GM19397 (cell line): ENCODE measurements at regions not wholly inside any gene's neighbourhood (a gene's known extent, or its start where the extent isn't known, plus 50 kb on each side); places are given as distances from the start of the nearest gene placed in this dataset.

Experiments used
- ATAC-seq: cut with Tn5 transposase; IDR thresholded peaks from one replicate; pipeline ENCODE4 v1.9.1; 2021; ENCODE audit warnings: mild to moderate bottlenecking, moderate library complexity; ENCODE audit not compliant: unreplicated experiment

DNA sequence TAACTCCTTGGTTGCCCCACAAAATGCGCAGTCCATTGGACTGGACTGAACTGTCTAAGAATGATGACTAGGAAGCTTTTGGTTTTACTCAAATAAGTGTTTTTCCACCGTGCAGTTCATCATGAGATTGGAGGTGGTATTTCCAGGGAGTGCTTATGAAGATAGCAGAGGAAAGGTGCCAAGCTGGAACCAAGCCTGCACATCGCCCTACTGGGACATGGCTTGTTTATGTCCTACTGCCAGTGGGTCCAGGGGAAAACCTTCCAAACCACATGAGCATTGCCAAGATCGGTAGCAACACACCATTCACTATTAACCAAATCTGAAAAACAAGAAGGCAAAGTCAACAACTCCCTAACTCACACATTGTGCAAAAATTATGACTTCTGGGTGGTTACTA, 54.7 kb upstream of the DSCAM start:
- ATAC-seq = no peak

DNA sequence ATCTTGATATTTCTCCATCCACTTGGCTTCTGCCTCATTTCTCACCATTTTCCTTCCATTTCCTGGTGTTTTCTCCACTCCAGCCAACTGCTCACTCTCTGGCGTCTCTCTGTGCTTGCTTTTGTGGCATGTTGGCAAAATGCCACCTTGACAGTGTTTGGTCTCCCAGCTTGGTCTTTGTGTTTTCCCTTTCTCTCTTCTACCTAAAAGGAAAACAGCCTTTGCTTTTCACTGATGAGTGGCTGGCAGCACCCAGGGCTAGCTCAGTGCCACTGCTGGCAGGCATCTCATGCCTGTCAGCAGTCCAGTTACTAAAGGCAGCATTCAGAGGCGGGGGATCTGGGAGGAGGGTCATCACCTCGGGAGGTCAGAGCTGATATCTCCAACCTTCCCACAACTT, 55.3 kb upstream of the DSCAM start:
- no peak for ATAC-seq

DNA sequence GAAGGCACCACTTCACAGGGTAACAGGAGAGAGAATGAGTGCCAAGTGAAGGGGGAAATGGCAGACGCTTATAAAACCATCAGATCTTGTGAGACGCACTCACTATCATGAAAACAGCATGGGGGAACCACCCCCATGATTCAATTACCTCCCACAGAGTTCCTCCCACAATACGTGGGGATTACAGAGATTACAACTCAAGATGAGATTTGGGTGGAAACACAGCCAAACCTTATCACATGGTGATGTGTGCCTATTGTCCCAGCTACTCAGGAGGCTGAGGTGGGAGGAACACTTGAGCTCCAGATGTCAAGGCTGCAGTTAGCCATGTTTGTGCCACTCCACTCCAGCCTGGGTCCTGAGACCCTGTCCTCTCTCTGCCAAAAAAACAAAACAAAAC, 56.0 kb upstream of the DSCAM start:
- no peak for ATAC-seq

DNA sequence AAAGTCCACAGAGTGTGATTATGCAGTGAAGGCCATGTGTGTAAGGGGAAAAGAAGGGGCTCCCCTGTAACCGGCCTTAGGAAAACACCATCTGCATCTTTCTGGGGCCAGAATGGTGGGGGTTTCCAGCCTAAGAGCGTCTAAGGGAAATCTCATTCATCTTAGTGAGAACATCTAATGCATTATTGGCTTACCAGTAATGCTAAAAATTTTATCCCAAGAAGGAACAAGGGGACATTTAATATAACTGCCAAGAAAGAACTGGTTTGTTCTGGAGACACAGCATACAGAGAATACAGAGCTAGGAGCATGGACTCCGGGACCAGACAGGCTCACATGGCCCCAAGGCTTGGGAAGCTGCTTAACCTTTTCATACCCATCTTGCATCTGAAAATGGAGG, 58.3 kb upstream of the DSCAM start:
- ATAC-seq = no peak

DNA sequence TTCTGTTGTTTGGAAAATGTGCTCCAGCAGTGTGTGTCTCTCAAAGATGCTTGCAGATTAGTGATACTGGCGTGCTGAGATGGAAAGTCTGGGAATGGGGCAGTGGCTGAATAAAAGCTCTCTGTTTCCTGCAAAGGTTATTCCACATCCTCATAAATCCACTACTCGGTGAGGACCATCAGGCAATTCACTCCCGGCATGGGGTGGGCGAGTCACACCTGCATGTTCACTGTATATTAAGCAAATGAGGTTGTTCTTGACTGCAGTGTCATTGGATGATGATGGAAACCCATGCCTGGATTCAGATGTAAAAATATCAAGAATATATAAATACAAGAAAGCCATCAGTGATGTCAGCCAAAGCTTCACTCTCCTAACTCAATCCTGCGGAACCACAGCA, 65.4 kb upstream of the DSCAM start:
- no peak for ATAC-seq

DNA sequence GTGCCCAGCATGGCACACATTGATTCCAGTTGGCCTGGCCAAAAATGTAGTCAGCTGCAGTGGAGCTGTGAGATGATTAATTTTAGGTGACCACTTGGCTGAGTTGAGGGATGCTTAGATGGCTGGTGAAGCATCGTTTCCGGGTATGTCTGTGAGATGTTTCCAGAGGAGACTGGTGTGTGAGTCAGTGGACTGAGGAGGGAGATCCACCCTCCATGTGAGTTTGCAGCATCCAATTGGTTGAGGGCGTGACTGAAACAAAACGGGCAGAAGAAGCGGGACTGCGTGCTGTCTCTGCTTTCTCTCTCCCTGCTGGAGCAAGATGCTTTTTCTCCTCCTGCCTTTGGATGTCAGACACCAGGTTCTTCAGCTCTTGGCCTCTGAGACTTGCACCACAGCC, 68.2 kb upstream of the DSCAM start:
- no peak for ATAC-seq

DNA sequence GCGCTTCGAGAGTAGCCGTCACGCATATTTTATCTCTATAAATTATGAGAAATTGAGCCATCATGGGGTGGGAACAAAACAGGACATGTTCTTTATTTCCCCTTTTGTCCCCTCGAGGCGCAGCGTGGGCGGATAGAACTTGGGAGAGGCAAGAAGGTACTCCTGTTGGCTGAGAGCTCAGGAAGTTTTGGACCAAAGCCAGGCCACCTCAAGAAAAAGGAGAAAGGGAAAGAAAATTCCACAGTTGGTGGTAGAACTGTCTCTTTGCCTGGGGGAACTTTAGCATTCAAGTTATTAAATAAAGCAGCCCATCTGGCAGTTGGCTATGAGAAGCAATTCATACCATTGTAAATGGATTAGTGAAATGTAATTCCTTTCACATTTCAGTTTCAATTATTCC, 76.4 kb upstream of the DSCAM start:
- ATAC-seq = no peak

DNA sequence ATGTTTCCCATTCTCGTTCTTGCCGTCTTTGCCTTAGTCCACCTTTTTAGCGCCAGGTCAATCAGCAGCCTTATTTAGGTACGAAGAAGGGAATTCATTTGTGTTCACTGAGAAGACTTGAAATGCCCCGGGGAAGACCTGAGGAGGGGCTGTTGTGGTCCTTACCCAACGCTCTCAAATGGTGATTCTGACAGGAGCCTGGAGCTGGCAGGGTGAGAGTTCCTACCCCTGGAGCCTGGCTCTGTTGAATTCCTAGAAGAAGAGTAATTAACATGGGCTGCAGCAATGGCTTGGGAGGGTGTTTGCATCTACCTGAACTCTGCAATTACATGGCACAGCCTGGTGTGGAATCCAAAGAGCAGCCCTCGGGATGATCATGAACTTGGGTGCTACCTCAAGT, 76.9 kb upstream of the DSCAM start:
- no peak for ATAC-seq

DNA sequence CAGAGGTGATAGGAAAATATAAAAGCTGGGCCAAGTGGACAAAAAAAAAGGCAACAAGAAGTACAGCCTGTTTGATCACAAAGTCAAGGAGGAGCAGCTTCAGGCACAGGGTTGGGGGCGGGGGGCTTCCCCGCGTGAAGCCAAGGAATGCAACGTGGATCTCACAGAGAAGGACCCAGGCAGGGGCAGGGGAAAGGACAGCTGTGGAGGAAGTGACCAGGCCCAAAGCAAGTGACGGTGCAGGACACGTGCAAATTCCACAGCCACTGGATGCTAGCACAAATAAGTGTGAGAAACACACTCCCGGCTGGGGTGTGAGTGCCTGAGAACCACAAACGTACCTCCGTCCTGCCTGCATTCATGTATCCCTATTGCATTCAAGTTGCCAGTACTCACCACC, 77.7 kb upstream of the DSCAM start:
- no peak for ATAC-seq

DNA sequence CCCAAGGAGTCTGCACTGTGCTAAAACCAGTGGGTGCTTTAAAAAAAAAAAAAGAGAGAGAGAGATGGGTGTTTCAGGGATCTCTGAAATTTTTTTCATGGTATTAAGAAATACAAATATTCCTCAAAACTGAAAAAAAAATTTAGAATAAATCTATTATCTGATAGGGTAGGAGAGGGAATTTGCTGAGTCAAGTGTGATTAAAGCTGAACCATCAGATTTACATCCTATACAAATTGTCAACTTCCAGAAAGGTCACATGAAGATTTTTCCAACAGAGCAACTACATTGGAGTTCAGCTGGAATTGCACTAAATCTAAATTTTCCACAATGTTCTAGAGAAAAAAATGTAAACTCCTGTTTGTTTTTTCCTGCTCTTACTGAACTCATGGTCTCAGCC, 79.3 kb upstream of the DSCAM start:
- no peak for ATAC-seq

DNA sequence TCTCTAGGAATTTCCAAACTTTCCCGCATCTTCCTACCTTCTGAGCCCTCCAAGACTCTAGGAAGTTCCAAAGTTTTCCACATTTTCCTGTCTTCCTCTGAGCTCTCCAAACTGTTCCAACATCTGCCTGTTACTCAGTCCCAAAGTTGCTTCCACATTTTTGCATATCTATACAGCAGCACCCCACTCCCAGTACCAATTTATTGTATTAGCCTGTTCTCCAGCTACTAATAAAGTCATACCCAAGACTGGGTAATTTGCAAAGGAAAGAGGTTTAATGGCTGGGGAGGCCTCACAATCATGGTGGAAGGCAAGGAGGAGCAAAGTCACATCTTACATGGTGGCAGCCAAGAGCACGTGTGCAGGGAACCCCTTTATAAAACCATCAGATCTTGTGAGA, 82.9 kb upstream of the DSCAM start:
- ATAC-seq = no peak

DNA sequence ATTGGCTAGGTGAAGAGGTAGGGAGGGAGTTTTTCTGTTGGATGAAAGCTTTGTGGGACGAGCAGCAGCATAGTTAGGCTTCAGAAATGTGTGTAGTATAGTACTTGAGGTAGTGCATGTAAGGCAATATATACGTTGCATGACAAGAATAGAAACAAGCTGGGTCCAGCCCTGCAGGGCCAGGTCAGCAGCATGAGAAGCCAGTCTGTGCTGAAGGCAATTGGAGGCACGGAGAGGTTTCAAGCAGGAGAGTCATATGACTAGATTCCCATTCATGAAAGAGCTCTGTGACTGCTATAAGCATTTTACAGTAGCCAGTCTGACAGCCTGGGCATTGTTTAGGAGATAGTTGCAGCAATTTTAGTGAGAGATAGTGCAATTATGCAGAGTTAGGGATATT, 84.2 kb upstream of the DSCAM start:
- ATAC-seq = no peak

DNA sequence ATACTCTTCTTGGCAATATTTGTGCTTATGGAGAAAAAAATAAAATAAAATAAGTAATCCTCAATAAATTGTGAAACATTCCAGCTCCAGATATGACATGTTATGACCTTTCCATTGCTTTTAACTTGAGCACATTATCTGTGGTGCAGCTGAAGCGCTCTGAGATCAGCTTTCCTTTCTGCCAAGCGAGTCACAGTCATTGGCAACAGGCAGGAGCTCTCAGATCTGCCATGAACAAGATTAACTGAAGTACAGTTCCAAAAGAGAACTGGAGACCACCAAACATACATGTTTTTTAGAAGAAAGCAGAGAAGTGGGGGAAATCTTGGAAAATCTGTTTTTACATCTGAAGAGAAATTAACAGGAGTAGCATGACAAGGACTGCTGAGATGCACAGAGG, 89.2 kb upstream of the DSCAM start:
- ATAC-seq = no peak

DNA sequence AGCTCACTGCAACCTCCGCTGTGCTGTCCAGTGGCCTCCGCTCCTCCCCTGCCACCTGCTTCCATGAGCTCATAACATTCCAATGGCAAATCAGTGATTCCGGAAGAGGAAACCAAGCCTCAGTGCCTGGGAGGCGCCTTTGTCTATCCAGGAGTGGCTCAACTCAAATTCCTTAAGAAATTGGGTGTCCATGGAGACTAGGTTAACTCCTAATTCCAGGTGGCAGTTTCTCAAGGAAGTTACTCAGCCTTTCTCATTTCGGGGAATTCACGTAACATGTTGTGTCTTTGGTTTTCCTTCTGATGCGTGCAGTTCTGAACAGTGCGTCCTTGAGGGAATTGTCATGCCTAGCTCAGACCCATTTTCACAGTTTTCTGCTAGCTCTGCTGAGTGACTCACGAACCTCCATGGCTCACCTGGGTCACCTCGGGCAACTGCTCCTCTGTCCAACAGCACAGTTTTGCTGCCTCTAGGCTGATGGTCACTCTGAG, 89.9 kb upstream of the DSCAM start:
- ATAC-seq = no peak

DNA sequence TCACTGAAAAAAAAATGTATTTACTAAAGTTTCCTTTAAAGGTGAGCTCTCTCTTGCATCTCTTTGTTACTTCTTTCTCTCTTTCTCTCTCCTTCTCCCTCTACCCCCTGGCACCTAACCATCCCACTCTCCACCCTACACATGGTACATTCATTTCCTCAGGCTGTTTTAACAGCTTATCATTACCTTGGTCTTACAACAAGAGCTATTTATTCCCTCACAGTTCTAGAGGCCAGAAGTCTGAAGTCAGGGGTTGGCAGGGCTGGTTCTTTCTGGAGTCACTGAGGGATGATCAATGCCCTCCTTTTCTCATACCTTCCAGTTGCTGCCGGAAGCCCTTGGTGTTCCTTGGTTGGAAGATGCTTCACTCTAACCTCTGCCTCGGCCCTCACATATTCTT, 91.1 kb upstream of the DSCAM start:
- no peak for ATAC-seq

DNA sequence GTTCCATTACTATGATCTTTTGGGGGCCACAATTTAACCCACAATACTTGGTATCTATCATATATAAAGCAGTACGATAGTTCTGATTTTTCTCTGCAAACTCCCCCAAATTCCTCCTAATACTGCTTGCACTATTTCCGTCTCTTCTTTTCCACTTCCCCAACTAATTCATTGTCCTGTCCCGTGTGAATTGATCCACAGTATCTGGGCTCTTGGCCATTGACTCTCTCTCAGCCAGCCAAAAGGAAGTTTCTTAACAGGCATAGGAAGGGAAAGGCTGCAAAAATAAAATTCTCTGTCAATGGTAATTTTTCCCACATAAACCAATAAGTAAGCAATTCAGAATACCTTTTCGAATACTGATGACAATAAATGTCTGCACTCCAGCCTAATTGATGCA, 91.7 kb upstream of the DSCAM start:
- no peak for ATAC-seq

DNA sequence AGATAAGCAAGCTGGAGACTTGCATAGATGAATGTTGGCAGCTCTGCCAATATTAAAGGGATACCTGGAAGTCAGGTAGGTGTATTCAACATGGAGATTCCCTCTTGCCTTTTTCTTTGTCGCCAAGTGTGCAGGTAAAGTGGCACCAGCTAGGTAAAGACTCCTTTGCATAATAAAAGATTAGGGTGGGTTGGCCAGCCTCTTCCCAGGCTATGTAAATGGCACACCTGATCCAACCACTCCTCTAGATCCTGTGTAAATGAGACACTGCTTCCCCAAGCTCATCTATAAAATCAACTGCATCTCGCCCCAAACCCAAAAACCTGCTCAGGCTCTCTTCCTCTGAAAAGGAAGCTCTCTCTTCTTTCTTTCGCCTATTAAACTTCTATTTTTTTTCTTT, 100.8 kb upstream of the DSCAM start:
- ATAC-seq = no peak

DNA sequence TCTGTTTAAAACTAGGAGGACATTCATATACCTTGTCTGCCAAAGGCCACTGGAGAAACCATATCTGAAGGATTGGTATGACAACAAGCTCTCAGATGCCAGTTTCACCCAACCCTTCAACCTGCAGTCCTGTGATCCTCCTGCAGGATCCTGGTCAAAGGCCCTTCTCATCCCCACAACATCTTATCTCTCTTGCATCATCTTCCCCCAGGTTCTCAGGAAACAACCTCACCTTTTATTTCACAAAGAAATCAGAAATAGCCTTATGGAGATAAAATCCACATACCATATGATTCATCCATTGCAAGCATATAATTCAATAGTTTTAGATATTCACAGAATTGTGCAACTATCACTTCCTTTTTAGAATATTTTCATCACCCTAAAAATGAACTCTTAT, 104.0 kb upstream of the DSCAM start:
- no peak for ATAC-seq

DNA sequence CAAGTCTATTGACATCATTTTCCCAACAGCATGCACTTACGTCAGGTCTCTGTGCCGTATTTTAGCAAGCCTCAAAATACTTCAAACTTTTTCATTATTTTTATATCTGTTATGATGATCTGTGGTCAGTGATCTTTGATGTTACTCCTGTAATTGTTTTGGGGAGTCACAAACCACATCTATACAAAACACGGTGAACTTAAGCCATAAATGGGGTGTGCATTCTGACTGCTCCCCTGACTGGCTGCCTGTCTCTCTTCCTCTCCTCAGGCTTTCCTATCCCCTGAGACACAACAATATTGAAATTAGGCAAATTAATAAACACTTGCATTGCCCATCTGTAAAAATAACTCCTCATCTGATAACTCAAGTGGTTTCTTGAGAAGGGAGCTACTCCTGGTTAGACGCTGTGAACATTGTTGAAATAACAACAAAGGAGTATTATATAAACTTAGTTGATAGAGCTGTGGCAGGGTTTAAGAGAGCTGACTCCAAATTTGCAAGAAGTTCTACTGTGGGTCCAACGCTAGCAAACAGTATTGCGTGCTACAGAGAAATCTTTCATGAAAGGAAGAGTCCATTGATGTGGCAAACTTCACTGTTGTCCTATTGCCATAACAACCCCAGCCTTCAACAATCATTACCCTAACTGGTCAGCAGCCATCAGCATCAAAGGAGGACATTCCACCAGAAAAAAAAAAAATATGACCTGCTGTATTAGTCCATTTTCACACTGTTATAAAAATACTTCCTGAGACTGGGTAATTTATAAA, 105.8 kb upstream of the DSCAM start:
- no peak for ATAC-seq

DNA sequence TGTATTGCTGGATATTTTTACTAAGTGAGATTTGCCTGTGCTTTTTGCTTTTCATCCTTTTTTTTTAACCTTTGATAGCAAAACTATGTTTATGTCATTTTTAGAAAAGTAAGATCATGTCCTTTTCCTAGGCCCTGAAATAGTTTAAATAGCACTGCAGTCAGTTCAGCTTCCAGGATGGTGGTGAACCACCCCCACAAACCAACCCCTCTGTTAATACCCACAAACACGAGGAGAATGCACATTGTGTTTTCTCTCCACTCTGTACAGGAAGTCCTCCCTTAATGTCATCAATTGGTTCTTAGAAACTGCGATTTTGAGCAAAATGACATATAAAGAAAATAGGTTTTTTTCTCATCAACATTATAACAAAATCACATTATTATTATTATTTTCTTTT, 117.7 kb upstream of the DSCAM start:
- ATAC-seq = no peak

DNA sequence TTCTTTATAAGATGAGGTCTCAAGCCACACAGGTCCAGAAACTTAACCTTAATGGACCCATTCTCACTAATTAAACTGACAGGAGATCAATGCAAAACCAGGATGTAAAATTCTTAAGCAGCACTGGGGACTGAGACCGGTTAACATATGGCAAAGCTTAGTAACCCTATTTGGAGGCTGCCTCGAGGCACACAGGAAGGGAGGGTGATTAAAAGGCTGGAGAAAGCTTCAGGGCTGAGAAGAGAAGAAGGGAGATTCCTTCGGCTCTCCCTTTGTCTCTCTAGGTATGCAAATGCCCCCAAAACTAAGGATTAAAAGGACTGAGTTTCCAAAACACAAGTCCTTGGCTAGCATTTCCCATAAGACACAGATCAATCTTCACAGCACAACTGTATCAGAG, 120.8 kb upstream of the DSCAM start:
- no peak for ATAC-seq

DNA sequence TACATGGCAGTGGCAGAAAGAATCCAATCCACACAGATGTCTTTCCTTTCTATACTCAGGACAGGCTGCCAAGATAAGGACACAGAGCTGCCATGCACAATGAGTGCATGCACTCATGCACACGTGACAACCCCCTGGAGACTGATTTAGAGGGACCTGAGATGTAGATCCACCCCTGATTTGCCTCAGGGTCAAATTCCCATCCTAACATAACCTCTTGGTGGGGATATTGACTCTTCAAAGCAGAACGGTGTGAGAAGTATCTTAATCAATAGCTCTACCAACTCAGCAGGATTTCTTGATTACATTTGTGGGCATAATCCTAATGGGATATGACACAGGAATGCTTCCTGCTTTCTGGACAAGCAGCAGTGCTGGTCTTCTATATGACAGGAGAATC, 125.2 kb upstream of the DSCAM start:
- no peak for ATAC-seq
